K562 (cell line): ENCODE measurements at regions not wholly inside any gene's neighbourhood (a gene's known extent, or its start where the extent isn't known, plus 50 kb on each side); places are given as distances from the start of the nearest gene placed in this dataset.

Source experiments
- ATAC-seq: fragments of 200-7000 bp; cut with Tn5 transposase; 3 replicates; pipeline ENCODE4 v1.9.1; 2020; ENCODE audit warnings: moderate library complexity
- BruUV-seq: library from RNA; stranded (reverse); fragments of 400-500 nt; replicated peaks from 2 replicates; lab custom pipeline; 2021; lab: Mats Ljungman, UMichigan
- CTCF ChIA-PET: fragments of 300-600 bp; formaldehyde crosslinking; extraction: SDS; loops from one replicate; lab custom pipeline; 2021; ENCODE audit warnings: low intra/inter-chr PET ratio; lab: Yijun Ruan, JAX
- POLR2A ChIA-PET: fragments of 300-600, 350-650 bp; sonication (Branson Sonifier 250); formaldehyde crosslinking; extraction: SDS; loops from one replicate; lab custom pipeline; 2021; ENCODE audit warnings: antibody characterized with exemption, inconsistent platforms; lab: Yijun Ruan, JAX
- DNase-seq, 4 experiments: peaks; one replicate each; pipeline versions ENCODE4 v3.0.0 to v3.0.0-alpha.2; 2011 to 2018; ENCODE audit warnings: low spot score in 3 of 4, mixed read lengths in 3 of 4; ENCODE audit errors: extremely low read depth in 1 of 4
- FAIRE-seq: peaks from 2 replicates; lab custom pipeline; 2011; peaks lifted over from hg19 to GRCh38; lab: Jason Lieb, UNC
- H2AFZ ChIP-seq: 2 replicates; pipeline ENCODE4 v1.6.0; 2011; ENCODE audit warnings: low read depth, low read length, control low read depth, inconsistent platforms
- H3K27ac ChIP-seq: fragments of 200-600 bp; 3 replicates; pipeline ENCODE4 v1.8.0; 2011; ENCODE audit warnings: low read depth, mild to moderate bottlenecking, control low read depth, inconsistent platforms, low read length, moderate library complexity, mixed read lengths; ENCODE audit errors: extremely low read depth
- H3K27me3 ChIP-seq, 2 experiments: fragments of 300-600 bp in 1 of 2; 2 replicates in 1 of 2; 3 replicates in 1 of 2; pipeline versions ENCODE4 v1.6.0 to v1.8.0; 2011; ENCODE audit warnings: inconsistent platforms in 2 of 2, low read length in 2 of 2, mild to moderate bottlenecking in 1 of 2, mixed read lengths in 1 of 2, moderate library complexity in 1 of 2; ENCODE audit not compliant: control insufficient read depth in 2 of 2, insufficient read depth in 2 of 2
- H3K36me3 ChIP-seq: fragments of 300-600 bp; 3 replicates; pipeline ENCODE4 v1.8.0; 2011; ENCODE audit warnings: mild to moderate bottlenecking, low read length, inconsistent platforms; ENCODE audit not compliant: control insufficient read depth, insufficient read depth
- H3K4me1 ChIP-seq, 2 experiments: fragments of 200-600 bp in 1 of 2; replicated peaks in 1 of 2; 2 replicates in 1 of 2; 3 replicates in 1 of 2; pipeline versions ENCODE4 v1.5.1 to v1.8.0; 2011; ENCODE audit warnings: inconsistent platforms in 2 of 2, low read length in 2 of 2, mild to moderate bottlenecking in 1 of 2, mixed read lengths in 1 of 2, moderate library complexity in 1 of 2; ENCODE audit not compliant: control insufficient read depth in 2 of 2, insufficient read depth in 2 of 2
- H3K4me2 ChIP-seq: 2 replicates; pipeline ENCODE4 v1.6.1; 2011; ENCODE audit warnings: low read length, control low read depth, inconsistent platforms, mixed read lengths; ENCODE audit not compliant: insufficient read depth
- H3K4me3 ChIP-seq: fragments of 200-600 bp; sonication (generic), shearing (Covaris generic); 2 replicates; pipeline ENCODE4 v1.5.1; 2016; ENCODE audit warnings: control low read depth, inconsistent platforms
- H3K79me2 ChIP-seq: fragments of 200-600 bp; 3 replicates; pipeline ENCODE4 v1.8.0; 2011; ENCODE audit warnings: low read length, inconsistent platforms; ENCODE audit not compliant: control insufficient read depth, insufficient read depth
- H3K9ac ChIP-seq, 2 experiments: 2 replicates each; pipeline versions ENCODE4 v1.6.0 to v1.6.1; 2011; ENCODE audit warnings: low read depth in 2 of 2, low read length in 2 of 2, control low read depth in 1 of 2, inconsistent platforms in 1 of 2, mild to moderate bottlenecking in 1 of 2, mixed read lengths in 1 of 2; ENCODE audit not compliant: insufficient read depth in 1 of 2
- H3K9me1 ChIP-seq: one replicate; pipeline ENCODE4 v1.6.0; 2011; ENCODE audit warnings: inconsistent platforms, mild to moderate bottlenecking, low read length, moderate library complexity; ENCODE audit not compliant: control insufficient read depth, insufficient read depth
- H3K9me3 ChIP-seq: replicated peaks from 2 replicates; pipeline ENCODE4 v1.5.1; 2011; ENCODE audit warnings: low read depth, low read length, inconsistent platforms; ENCODE audit not compliant: control insufficient read depth, insufficient read depth
- H4K20me1 ChIP-seq: replicated peaks from 2 replicates; pipeline ENCODE4 v1.6.1; 2011; ENCODE audit warnings: low read length, inconsistent platforms, mixed read lengths; ENCODE audit not compliant: control insufficient read depth, insufficient read depth
- ARID3A ChIP-seq: IDR thresholded peaks from 2 replicates; pipeline ENCODE4 v1.6.1; 2012; ENCODE audit warnings: low read depth, low read length, improper control_type of control experiment, borderline replicate concordance
- ASH1L ChIP-seq: fragments of 450-650 bp; IDR thresholded peaks from 2 replicates; pipeline ENCODE4 v1.6.1; 2018; ENCODE audit warnings: borderline replicate concordance, mild to moderate bottlenecking, low read depth; ENCODE audit not compliant: partially characterized antibody
- FOS ChIP-seq: IDR thresholded peaks from 3 replicates; pipeline ENCODE4 v1.6.1; 2011; ENCODE audit not compliant: insufficient read length; ENCODE audit errors: extremely low read depth
- HCFC1 ChIP-seq: IDR thresholded peaks from 2 replicates; pipeline ENCODE4 v1.6.1; 2012; ENCODE audit warnings: low read depth, low read length, improper control_type of control experiment
- HDAC1 ChIP-seq, 2 experiments: fragments of 450-650 bp; IDR thresholded peaks; 2 replicates each; pipeline ENCODE4 v1.6.1; 2016 to 2017; ENCODE audit warnings: inconsistent platforms in 1 of 2, mild to moderate bottlenecking in 1 of 2, moderate library complexity in 1 of 2
- POLR2G ChIP-seq: fragments of 200-400 bp; formaldehyde crosslinking; IDR thresholded peaks from 2 replicates; pipeline ENCODE4 v1.6.1; 2017; ENCODE audit warnings: low read depth, mild to moderate bottlenecking, antibody characterized with exemption, low read length, moderate library complexity
- RFX5 ChIP-seq: IDR thresholded peaks from 2 replicates; pipeline ENCODE4 v1.6.1; 2011; ENCODE audit warnings: low read depth, mild to moderate bottlenecking, improper control_type of control experiment, low read length
- RHOXF2B ChIP-seq: fragments of 250-450 bp; sonication (Bioruptor Pico); conservative IDR thresholded peaks from 2 replicates; pipeline ENCODE4 v1.5.1; 2021
- U2AF2 ChIP-seq: fragments of 200-400 bp; formaldehyde crosslinking; optimal IDR thresholded peaks from 2 replicates; pipeline ENCODE3; 2017; ENCODE audit warnings: low read depth, mild to moderate bottlenecking, low read length
- ZNF263 ChIP-seq: sonication (generic); formaldehyde crosslinking; IDR thresholded peaks from 2 replicates; pipeline ENCODE4 v1.8.0; 2022; ENCODE audit warnings: mild to moderate bottlenecking, missing genetic modification reagents, borderline replicate concordance
- ZNF639 ChIP-seq, 2 experiments: fragments of 200-800 bp in 1 of 2; sonication (Bioruptor generic) in 1 of 2; sonication (generic) in 1 of 2; formaldehyde crosslinking in 1 of 2; IDR thresholded peaks in 1 of 2; conservative IDR thresholded peaks in 1 of 2; 2 replicates each; pipeline versions ENCODE4 v1.5.0 to v1.6.1; 2016 to 2020; ENCODE audit warnings: missing compliant biosample characterization in 1 of 2, missing genetic modification characterization in 1 of 2, missing genetic modification reagents in 1 of 2
- WGBS: fragments of 100-300 bp; shearing (Covaris generic); methylation state at CpG from one replicate; pipeline ENCODE4 v1.1.6; 2016; ENCODE audit warnings: low coverage, mixed read lengths; ENCODE audit not compliant: insufficient coverage; ENCODE audit errors: missing lambda C conversion rate; 5-methylcytosine and 5-hydroxymethylcytosine counted together
- in situ Hi-C: fragments of 300-500 bp; cut with MboI; formaldehyde crosslinking; loops from 4 replicates; pipeline ENCODE4 v1.15.0; 2018; ENCODE audit warnings: inconsistent platforms, mixed read lengths
- intact Hi-C: fragments of 100-400 bp; cut with micrococcal nuclease; formaldehyde crosslinking; loops from 2 replicates; pipeline ENCODE4 v1.14.2; 2022

- 0% methylated on average over 3 of the region's 3 CpGs for WGBS
- no peak overlapping the region for H3K4me2 ChIP-seq
- no peaks in the 10 kb centered on the region for H3K9me1 ChIP-seq
- H4K20me1 ChIP-seq: no peaks in the 10 kb centered on the region
- DNase-seq (no peak), ATAC-seq (no peak), FAIRE-seq (no peak)
- POLR2A ChIA-PET: no interaction called here
- H3K4me3 ChIP-seq: no peak overlapping the region
- H3K9ac ChIP-seq: no peak overlapping the region
- in situ Hi-C loops: no loop called here
- no peak for TF ChIP-seq HCFC1
- H3K4me1 ChIP-seq: no peaks in the 10 kb centered on the region
- no peaks in the 10 kb centered on the region for H3K27me3 ChIP-seq
- H2AFZ ChIP-seq: no peak overlapping the region
- no peaks in the 10 kb centered on the region for H3K36me3 ChIP-seq
- no peaks in the 10 kb centered on the region for H3K9me3 ChIP-seq
- intact Hi-C loops: no loop called here
- H3K27ac ChIP-seq: no peak overlapping the region
- CTCF ChIA-PET: no interaction called here
- no TSS peak for BruUV-seq
- no peaks in the 10 kb centered on the region for H3K79me2 ChIP-seq
These were observed 1816.3 kb upstream of the TENM3 start for GRCh38 chr4:180426938-180427337.

GRCh38 chr4:180430283-180430682 lies 1812.9 kb upstream of the TENM3 start:
- in situ Hi-C loops: no loop called here
- FAIRE-seq (no peak), ATAC-seq (no peak), DNase-seq (no peak)
- CTCF ChIA-PET: no interaction called here
- Histone ChIP-seq H3K4me2 (no peak overlapping the region), H3K9me1 (no peaks in the 10 kb centered on the region), H3K9me3 (no peaks in the 10 kb centered on the region), H4K20me1 (no peaks in the 10 kb centered on the region), H3K27ac (no peak overlapping the region), H3K79me2 (no peaks in the 10 kb centered on the region), H3K9ac (no peak overlapping the region), H3K4me1 (no peaks in the 10 kb centered on the region), H3K4me3 (no peak overlapping the region), H3K27me3 (no peaks in the 10 kb centered on the region), H3K36me3 (no peaks in the 10 kb centered on the region), H2AFZ (no peak overlapping the region)
- intact Hi-C loops: no loop called here
- POLR2A ChIA-PET: no interaction called here
- BruUV-seq: no TSS peak
- TF ChIP-seq ARID3A (no peak), HDAC1 (IDR thresholded peaks at IDR 0.05) (no peak), FOS (no peak), ASH1L (no peak), ZNF263 (CRISPR knock-in tag) (no peak), ZNF639 (CRISPR knock-in tag; conservative IDR thresholded peaks at IDR 0.05 in 1 of 2, IDR thresholded peaks at IDR 0.05 in 1 of 2) (no peak), U2AF2 (no peak), POLR2G (no peak), RFX5 (no peak), RHOXF2B (no peak)
- WGBS: 2% methylated on average over 7 of the region's 7 CpGs
